Hematopoietic multipotent progenitor cell treated with erythropoietin and hydrocortisone succinate and interleukin-3 and kit ligand, for 4 days (in vitro differentiated cells): ENCODE measurements at regions not wholly inside any gene's neighbourhood (a gene's known extent, or its start where the extent isn't known, plus 50 kb on each side); places are given as distances from the start of the nearest gene placed in this dataset.
"Not testable (repeated sequence)": the region's sequence is repeated elsewhere in the genome, so short reads cannot be mapped to it uniquely, and the experiment has no call there.

Experiments used
- DNase-seq: peaks from one replicate; pipeline ENCODE4 v3.0.0-alpha.2; 2015

GRCh38 chr7:68321776-68322496, 1276.3 kb upstream of the AUTS2 start:
- DNase-seq, result no peak

GRCh38 chr7:68324621-68325020, 1273.7 kb upstream of the AUTS2 start:
- no peak for DNase-seq

- DNase-seq, result no peak
Observed at GRCh38 chr7:68334216-68334615, 1264.1 kb upstream of the AUTS2 start.

- DNase-seq, result no peak
Observed at GRCh38 chr7:68334636-68335272, 1263.5 kb upstream of the AUTS2 start.

- DNase-seq, result no peak
Observed at GRCh38 chr7:68336594-68336993, 1261.7 kb upstream of the AUTS2 start.

- DNase-seq, result no peak
Observed at GRCh38 chr7:68348401-68348800, 1249.9 kb upstream of the AUTS2 start.

- no peak for DNase-seq
Observed at GRCh38 chr7:68362745-68363518, 1235.3 kb upstream of the AUTS2 start.

- no peak for DNase-seq
Observed at GRCh38 chr7:68364886-68365625, 1233.2 kb upstream of the AUTS2 start.

- no peak for DNase-seq
Observed at GRCh38 chr7:68371985-68372384, 1226.3 kb upstream of the AUTS2 start.

- no peak for DNase-seq
Observed at GRCh38 chr7:68376131-68376661, 1222.1 kb upstream of the AUTS2 start.

- DNase-seq, result no peak
Observed at GRCh38 chr7:68381731-68382130, 1216.5 kb upstream of the AUTS2 start.

- DNase-seq, result no peak
Observed at GRCh38 chr7:68384581-68384980, 1213.7 kb upstream of the AUTS2 start.

GRCh38 chr7:68393051-68393450, 1205.2 kb upstream of the AUTS2 start:
- DNase-seq, result no peak

- no peak for DNase-seq
Observed at GRCh38 chr7:68394131-68394530, 1204.1 kb upstream of the AUTS2 start.

GRCh38 chr7:68399991-68400590, 1198.2 kb upstream of the AUTS2 start:
- no peak for DNase-seq

GRCh38 chr7:68400783-68401182, 1197.5 kb upstream of the AUTS2 start:
- no peak for DNase-seq

- DNase-seq, result no peak
Observed at GRCh38 chr7:68401313-68401712, 1197.0 kb upstream of the AUTS2 start.

- no peak for DNase-seq
Observed at GRCh38 chr7:68406480-68406879, 1191.8 kb upstream of the AUTS2 start.

- DNase-seq, result no peak
Observed at GRCh38 chr7:68407460-68407859, 1190.8 kb upstream of the AUTS2 start.

GRCh38 chr7:68408873-68409272, 1189.4 kb upstream of the AUTS2 start:
- no peak for DNase-seq

GRCh38 chr7:68409851-68410250, 1188.4 kb upstream of the AUTS2 start:
- DNase-seq, result no peak

GRCh38 chr7:68410693-68411092, 1187.6 kb upstream of the AUTS2 start:
- not testable (repeated sequence) for DNase-seq

GRCh38 chr7:68411742-68412141, 1186.5 kb upstream of the AUTS2 start:
- DNase-seq, result no peak
